ENCODE measurements at regions not wholly inside any gene's neighbourhood (a gene's known extent, or its start where the extent isn't known, plus 50 kb on each side); places are given as distances from the start of the nearest gene placed in this dataset.

DNA sequence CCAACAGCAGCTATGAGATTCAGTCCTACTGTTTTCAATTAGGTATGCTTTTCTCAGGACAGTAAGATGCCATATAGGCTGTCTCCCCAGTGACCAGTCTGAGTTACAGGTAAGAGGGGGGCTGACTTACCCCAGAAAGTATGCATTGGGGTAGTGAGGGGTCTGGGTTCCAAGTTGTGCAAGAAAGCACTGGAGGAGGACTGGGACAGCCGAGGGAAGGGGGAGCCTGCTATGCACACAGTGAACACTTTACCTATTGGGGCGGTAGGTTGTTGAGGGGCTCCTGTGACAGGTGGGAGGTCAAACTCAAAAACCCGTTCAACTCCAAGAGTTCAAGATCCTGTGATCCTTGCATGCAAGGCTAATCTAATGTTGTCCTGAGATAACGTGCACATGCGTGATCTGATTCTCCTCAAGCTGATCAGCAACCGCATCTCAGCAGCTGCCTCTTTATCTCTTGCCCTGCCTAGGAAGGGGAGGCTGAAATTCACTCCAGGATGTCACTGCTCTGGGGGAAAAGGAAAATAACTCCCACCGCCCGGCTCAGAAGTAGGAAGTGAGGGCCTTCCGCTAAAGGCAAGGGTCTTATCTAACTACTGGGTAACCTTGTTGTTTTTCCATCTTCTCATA is 108.8 kb upstream of the KIT start (continued):
- TF ChIP-seq, protein P1, sequence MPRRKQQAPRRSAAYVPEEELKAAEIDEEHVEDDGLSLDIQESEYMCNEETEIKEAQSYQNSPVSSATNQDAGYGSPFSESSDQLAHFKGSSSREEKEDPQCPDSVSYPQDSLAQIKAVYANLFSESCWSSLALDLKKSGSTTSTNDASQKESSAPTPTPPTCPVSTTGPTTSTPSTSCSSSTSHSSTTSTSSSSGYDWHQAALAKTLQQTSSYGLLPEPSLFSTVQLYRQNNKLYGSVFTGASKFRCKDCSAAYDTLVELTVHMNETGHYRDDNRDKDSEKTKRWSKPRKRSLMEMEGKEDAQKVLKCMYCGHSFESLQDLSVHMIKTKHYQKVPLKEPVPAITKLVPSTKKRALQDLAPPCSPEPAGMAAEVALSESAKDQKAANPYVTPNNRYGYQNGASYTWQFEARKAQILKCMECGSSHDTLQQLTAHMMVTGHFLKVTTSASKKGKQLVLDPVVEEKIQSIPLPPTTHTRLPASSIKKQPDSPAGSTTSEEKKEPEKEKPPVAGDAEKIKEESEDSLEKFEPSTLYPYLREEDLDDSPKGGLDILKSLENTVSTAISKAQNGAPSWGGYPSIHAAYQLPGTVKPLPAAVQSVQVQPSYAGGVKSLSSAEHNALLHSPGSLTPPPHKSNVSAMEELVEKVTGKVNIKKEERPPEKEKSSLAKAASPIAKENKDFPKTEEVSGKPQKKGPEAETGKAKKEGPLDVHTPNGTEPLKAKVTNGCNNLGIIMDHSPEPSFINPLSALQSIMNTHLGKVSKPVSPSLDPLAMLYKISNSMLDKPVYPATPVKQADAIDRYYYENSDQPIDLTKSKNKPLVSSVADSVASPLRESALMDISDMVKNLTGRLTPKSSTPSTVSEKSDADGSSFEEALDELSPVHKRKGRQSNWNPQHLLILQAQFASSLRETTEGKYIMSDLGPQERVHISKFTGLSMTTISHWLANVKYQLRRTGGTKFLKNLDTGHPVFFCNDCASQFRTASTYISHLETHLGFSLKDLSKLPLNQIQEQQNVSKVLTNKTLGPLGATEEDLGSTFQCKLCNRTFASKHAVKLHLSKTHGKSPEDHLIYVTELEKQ (CRISPR knock-in tag; IDR thresholded peaks at IDR 0.05) = no peak
- no peak for TF ChIP-seq ZNF699 (CRISPR knock-in tag; IDR thresholded peaks at IDR 0.05; ENCODE audit: insufficient replicate concordance)
- TF ChIP-seq, protein P2, sequence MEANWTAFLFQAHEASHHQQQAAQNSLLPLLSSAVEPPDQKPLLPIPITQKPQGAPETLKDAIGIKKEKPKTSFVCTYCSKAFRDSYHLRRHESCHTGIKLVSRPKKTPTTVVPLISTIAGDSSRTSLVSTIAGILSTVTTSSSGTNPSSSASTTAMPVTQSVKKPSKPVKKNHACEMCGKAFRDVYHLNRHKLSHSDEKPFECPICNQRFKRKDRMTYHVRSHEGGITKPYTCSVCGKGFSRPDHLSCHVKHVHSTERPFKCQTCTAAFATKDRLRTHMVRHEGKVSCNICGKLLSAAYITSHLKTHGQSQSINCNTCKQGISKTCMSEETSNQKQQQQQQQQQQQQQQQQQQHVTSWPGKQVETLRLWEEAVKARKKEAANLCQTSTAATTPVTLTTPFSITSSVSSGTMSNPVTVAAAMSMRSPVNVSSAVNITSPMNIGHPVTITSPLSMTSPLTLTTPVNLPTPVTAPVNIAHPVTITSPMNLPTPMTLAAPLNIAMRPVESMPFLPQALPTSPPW (CRISPR knock-in tag; IDR thresholded peaks at IDR 0.05) = peak; percentile 23; the same call in 1 of the 2 replicates
- TF ChIP-seq TEAD4 (IDR thresholded peaks at IDR 0.05; ENCODE audit: low read length) = peak; percentile 44; the same call in 1 of the 2 replicates
- TF ChIP-seq TEAD4 (CRISPR knock-in tag; IDR thresholded peaks at IDR 0.05; ENCODE audit: borderline replicate concordance) = no peak
- TF ChIP-seq, protein P3, sequence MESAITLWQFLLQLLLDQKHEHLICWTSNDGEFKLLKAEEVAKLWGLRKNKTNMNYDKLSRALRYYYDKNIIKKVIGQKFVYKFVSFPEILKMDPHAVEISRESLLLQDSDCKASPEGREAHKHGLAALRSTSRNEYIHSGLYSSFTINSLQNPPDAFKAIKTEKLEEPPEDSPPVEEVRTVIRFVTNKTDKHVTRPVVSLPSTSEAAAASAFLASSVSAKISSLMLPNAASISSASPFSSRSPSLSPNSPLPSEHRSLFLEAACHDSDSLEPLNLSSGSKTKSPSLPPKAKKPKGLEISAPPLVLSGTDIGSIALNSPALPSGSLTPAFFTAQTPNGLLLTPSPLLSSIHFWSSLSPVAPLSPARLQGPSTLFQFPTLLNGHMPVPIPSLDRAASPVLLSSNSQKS (CRISPR knock-in tag; IDR thresholded peaks at IDR 0.05) = no peak
- peak; percentile 72 to 77 for TF ChIP-seq NRF1 (conservative IDR thresholded peaks at IDR 0.05 in 1 of 2, IDR thresholded peaks at IDR 0.05 in 1 of 2)
- TF ChIP-seq SOX6 (IDR thresholded peaks at IDR 0.05) = peak; percentile 45; the same call in 1 of the 2 replicates
- no peak for TF ChIP-seq FOXJ2 (tag; IDR thresholded peaks at IDR 0.05)
- TF ChIP-seq ZNF239 (CRISPR knock-in tag; IDR thresholded peaks at IDR 0.05) = peak; percentile 23; the same call in 1 of the 2 replicates
- peak; percentile 27; the same call in 1 of the 2 replicates for TF ChIP-seq MTA1 (IDR thresholded peaks at IDR 0.05; ENCODE audit: borderline replicate concordance)
- no peak for TF ChIP-seq POLR3A (IDR thresholded peaks at IDR 0.05; ENCODE audit: borderline replicate concordance, extremely low read depth, insufficient read depth, insufficient read length)
- peak; percentile 28; the same call in 1 of the 2 replicates for TF ChIP-seq BHLHE40 (IDR thresholded peaks at IDR 0.05; ENCODE audit: low read length)
- peak; percentile 75 for TF ChIP-seq CTBP1 (IDR thresholded peaks at IDR 0.05; ENCODE audit: borderline replicate concordance)
- TF ChIP-seq CBX2 (IDR thresholded peaks at IDR 0.05; ENCODE audit: insufficient read depth, low read length, poor library complexity, severe bottlenecking) = no peak
- peak; percentile 31; the same call in 1 of the 2 replicates for TF ChIP-seq ZFX (CRISPR knock-in tag; IDR thresholded peaks at IDR 0.05)
